Activated B cell treated with CpG ODN at 0.5 μM for 24 hours (primary cell): ENCODE measurements at regions not wholly inside any gene's neighbourhood (a gene's known extent, or its start where the extent isn't known, plus 50 kb on each side); places are given as distances from the start of the nearest gene placed in this dataset.

Experiments
- ATAC-seq: fragments of 200-7000 bp; cut with Tn5 transposase; one replicate; pipeline ENCODE4 v1.10.0; 2021; ENCODE audit warnings: low read depth, mild to moderate bottlenecking, moderate library complexity
- CTCF ChIA-PET: fragments of 350-600 bp; sonication (Branson Sonifier 250); formaldehyde crosslinking; loops from one replicate; lab custom pipeline; 2021; ENCODE audit warnings: antibody characterized with exemption; lab: Charles Lee
- POLR2A ChIA-PET: fragments of 350-600 bp; sonication (Branson Sonifier 250); formaldehyde crosslinking; loops from one replicate; lab custom pipeline; 2021; ENCODE audit warnings: antibody characterized with exemption; lab: Charles Lee
- DNase-seq: peaks from one replicate; pipeline ENCODE4 v3.0.0; 2022
- H3K27ac Mint-ChIP-seq: one replicate; pipeline ENCODE4 v1.8.0; 2020; ENCODE audit warnings: mixed read lengths
- H3K27me3 Mint-ChIP-seq: one replicate; pipeline ENCODE4 v1.8.0; 2021; ENCODE audit warnings: mixed read lengths
- H3K36me3 Mint-ChIP-seq: one replicate; pipeline ENCODE4 v1.8.0; 2021; ENCODE audit warnings: low read depth, mixed read lengths
- H3K4me1 Mint-ChIP-seq: one replicate; pipeline ENCODE4 v1.8.0; 2021; ENCODE audit warnings: mixed read lengths
- H3K4me3 Mint-ChIP-seq: one replicate; pipeline ENCODE4 v1.8.0; 2020; ENCODE audit warnings: mild to moderate bottlenecking, mixed read lengths
- H3K9me3 Mint-ChIP-seq: one replicate; pipeline ENCODE4 v1.8.0; 2020; ENCODE audit warnings: mixed read lengths
- CTCF ChIP-seq: fragments of 200-600 bp; IDR thresholded peaks from one replicate; pipeline ENCODE4 v1.8.0; 2022; ENCODE audit warnings: antibody characterized with exemption, mild to moderate bottlenecking
- intact Hi-C: fragments of 100-400 bp; cut with micrococcal nuclease; formaldehyde crosslinking; loops from one replicate; pipeline ENCODE4 v1.15.1; 2024

- Mint-ChIP-seq H3K9me3 (peaks cover 5% of the 10 kb centered on the region), H3K4me1 (no peaks in the 10 kb centered on the region), H3K36me3 (no peaks in the 10 kb centered on the region), H3K27ac (no peak overlapping the region), H3K27me3 (no peaks in the 10 kb centered on the region), H3K4me3 (no peak overlapping the region)
- no peak for TF ChIP-seq CTCF
- DNase-seq = no peak
- ATAC-seq = no peak
- CTCF ChIA-PET = no interaction called here
- intact Hi-C loops = no loop called here
- POLR2A ChIA-PET = no interaction called here
These were observed 54.0 kb upstream of the HMGCLL1 start for GRCh38 chr6:55632953-55633352.
